ENCODE measurements at regions not wholly inside any gene's neighbourhood (a gene's known extent, or its start where the extent isn't known, plus 50 kb on each side); places are given as distances from the start of the nearest gene placed in this dataset.

- TF ChIP-seq, protein P1, sequence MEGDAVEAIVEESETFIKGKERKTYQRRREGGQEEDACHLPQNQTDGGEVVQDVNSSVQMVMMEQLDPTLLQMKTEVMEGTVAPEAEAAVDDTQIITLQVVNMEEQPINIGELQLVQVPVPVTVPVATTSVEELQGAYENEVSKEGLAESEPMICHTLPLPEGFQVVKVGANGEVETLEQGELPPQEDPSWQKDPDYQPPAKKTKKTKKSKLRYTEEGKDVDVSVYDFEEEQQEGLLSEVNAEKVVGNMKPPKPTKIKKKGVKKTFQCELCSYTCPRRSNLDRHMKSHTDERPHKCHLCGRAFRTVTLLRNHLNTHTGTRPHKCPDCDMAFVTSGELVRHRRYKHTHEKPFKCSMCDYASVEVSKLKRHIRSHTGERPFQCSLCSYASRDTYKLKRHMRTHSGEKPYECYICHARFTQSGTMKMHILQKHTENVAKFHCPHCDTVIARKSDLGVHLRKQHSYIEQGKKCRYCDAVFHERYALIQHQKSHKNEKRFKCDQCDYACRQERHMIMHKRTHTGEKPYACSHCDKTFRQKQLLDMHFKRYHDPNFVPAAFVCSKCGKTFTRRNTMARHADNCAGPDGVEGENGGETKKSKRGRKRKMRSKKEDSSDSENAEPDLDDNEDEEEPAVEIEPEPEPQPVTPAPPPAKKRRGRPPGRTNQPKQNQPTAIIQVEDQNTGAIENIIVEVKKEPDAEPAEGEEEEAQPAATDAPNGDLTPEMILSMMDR (IDR thresholded peaks at IDR 0.05), result no peak
- no peak for TF ChIP-seq POLR2A (IDR thresholded peaks at IDR 0.05)
Measured at GRCh38 chr4:162347156-162347841, 183.5 kb upstream of the FSTL5 start.

Data from adrenal gland (tissue), 5 donors.